Fibroblast of skin of right quadriceps (primary cell): ENCODE measurements at regions not wholly inside any gene's neighbourhood (a gene's known extent, or its start where the extent isn't known, plus 50 kb on each side); places are given as distances from the start of the nearest gene placed in this dataset.

Experiments
- DNase-seq: peaks from one replicate; pipeline ENCODE4 v3.0.0-alpha.2; 2013

GRCh38 chr3:135874035-135874434, 91.5 kb upstream of the PPP2R3A start:
- no peak for DNase-seq

- no peak for DNase-seq
Observed at GRCh38 chr3:135878501-135878900, 87.0 kb upstream of the PPP2R3A start.

GRCh38 chr3:135885885-135886284, 79.6 kb upstream of the PPP2R3A start:
- DNase-seq: no peak

GRCh38 chr3:135887220-135887619, 78.3 kb upstream of the PPP2R3A start:
- DNase-seq: peak; percentile 50

GRCh38 chr3:135889443-135889842, 76.1 kb upstream of the PPP2R3A start:
- DNase-seq: no peak

GRCh38 chr3:135891121-135891520, 74.4 kb upstream of the PPP2R3A start:
- DNase-seq: no peak

- peak; percentile 75 for DNase-seq
Observed at GRCh38 chr3:135895106-135895733, 70.3 kb upstream of the PPP2R3A start.

GRCh38 chr3:135895734-135896121, 69.8 kb upstream of the PPP2R3A start:
- peak; percentile 24 for DNase-seq

GRCh38 chr3:135896613-135897012, 68.9 kb upstream of the PPP2R3A start:
- DNase-seq: peak; percentile 68

GRCh38 chr3:135897715-135898114, 67.8 kb upstream of the PPP2R3A start:
- no peak for DNase-seq

- no peak for DNase-seq
Observed at GRCh38 chr3:135898774-135899173, 66.8 kb upstream of the PPP2R3A start.

GRCh38 chr3:135905058-135905724, 60.3 kb upstream of the PPP2R3A start:
- DNase-seq: peak; percentile 16

- no peak for DNase-seq
Observed at GRCh38 chr3:135907422-135908165, 57.9 kb upstream of the PPP2R3A start.

- peak; percentile 21 for DNase-seq
Observed at GRCh38 chr3:135908225-135908624, 57.3 kb upstream of the PPP2R3A start.

- DNase-seq: no peak
Observed at GRCh38 chr3:135908737-135909136, 56.8 kb upstream of the PPP2R3A start.

- DNase-seq: no peak
Observed at GRCh38 chr3:135911110-135911509, 54.4 kb upstream of the PPP2R3A start.

GRCh38 chr3:135915206-135915605, 50.3 kb upstream of the PPP2R3A start:
- DNase-seq: no peak
